Hematopoietic multipotent progenitor cell treated with erythropoietin and hydrocortisone succinate and interleukin-3 and kit ligand, for 17 days (in vitro differentiated cells): ENCODE measurements at regions not wholly inside any gene's neighbourhood (a gene's known extent, or its start where the extent isn't known, plus 50 kb on each side); places are given as distances from the start of the nearest gene placed in this dataset.
"Not testable (repeated sequence)": the region's sequence is repeated elsewhere in the genome, so short reads cannot be mapped to it uniquely, and the experiment has no call there.

Source experiments
- DNase-seq: peaks from one replicate; pipeline ENCODE4 v3.0.0-alpha.2; 2015; ENCODE audit warnings: low spot score

DNA sequence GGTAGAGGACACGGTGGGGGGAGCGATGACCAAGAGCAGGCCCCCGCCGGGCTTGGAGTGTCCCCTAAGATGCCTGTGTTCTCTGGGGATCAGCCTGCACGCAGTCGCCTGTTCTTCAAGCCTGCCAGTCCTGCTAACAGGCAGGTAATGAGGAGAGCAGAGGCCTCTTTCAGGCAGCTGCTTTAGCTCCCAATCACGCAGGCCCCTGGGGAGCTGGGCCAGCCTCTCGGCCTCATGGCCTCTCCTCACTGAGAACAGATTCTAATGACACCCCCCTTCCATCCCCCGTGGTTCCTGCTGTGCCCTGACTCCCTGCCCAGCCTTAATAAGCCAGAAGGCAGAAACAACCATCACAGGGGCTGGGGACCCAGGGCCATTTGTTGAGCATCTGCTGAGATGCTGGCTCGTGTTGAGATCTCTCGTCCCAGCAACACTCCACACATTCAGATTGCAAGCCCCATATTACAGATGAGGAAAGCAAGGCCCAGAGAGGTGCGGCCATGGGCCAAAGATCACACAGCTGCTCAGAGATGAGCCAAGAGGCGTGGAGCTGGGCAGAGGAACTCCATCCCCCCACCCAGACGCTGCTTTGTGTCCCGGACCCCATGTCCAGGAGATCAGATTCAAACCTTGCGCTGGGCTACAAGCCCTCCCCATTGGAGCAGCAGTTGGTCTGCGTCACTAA lies 71.6 kb upstream of the CASZ1 start:
- no peak for DNase-seq

DNA sequence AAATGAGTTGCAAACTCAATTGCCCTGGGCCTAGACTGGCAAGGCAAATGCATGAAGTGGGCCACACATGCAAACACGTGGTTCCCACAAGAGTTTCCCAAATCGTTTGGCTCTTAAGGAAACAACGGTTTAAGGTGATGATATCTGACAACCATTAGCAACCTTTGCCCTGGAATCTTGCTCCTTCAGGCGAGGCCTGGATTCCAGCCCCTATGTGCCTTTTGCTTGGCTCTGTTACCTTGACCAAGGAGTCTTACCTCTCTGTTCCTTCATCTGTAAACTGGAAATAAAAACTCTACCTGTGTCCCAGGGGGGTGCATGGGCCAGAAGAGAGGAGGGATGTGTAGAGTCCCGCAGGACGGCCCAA lies 72.1 kb upstream of the CASZ1 start:
- no peak for DNase-seq

DNA sequence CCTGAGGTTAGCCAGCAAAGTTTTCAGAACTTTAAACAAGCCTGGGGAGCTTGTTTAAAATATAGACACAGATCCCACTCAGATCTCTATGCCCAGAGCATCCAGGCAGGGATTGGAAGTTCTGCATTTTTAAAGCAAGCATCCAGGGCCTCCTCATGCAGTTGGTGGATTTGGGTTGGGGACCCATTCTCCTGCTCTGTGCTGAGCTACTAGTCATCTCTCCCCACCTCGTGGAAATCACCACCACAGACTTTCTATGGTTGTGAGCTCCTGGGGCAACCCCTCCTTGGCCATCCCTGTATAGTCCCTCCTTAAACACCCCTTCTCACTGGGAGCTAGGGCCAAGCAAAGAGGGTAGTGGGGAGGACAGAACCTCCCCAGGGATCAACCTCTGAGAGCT lies 73.5 kb upstream of the CASZ1 start:
- no peak for DNase-seq

DNA sequence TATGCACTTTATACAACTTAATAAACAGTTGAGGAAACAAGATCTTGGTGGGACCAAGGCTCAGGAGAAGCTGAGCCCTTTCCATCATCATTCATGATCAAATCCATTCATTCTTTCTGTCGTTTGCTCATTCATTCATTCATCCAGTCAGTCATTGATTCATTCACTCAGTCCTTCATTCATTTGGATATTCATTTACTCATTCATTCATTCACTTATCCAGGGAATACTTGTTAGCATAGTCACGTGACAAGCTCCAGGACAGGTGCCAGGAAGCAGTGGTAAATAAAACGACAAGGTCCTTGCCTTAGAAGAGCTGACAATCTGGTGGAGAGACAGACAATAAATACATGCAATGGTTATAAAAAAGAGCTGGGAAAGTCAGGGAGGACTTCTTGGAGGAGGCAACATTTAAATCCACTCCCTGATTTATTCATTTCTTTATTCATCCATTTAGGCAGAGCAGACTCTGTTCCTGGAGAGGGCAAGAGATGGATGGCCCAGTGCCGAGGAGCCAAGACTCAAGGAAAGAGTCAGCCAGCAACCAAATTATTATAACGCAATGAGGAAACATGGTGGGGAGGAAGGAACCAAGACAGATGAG lies 74.1 kb upstream of the CASZ1 start:
- DNase-seq: no peak

DNA sequence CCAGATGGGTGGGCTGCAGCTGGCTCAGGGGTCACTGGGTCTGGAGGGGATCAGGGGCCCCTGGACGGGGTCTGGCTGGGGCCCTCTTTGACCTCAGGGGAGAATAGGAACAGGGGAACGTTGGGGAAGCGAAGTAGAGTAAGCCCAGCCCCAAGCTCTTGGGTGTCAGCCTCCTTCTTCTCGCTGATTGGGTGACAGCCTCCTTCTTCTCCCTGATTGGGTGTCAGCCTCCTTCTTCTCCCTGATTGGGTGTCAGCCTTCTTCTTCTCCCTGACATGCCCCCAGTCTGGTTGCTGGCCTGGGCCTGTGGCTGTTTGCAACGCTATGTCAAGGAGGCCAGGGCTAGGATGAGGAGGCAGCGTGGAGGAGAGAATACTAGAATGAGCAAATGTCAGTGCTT lies 76.7 kb upstream of the CASZ1 start:
- no peak for DNase-seq

DNA sequence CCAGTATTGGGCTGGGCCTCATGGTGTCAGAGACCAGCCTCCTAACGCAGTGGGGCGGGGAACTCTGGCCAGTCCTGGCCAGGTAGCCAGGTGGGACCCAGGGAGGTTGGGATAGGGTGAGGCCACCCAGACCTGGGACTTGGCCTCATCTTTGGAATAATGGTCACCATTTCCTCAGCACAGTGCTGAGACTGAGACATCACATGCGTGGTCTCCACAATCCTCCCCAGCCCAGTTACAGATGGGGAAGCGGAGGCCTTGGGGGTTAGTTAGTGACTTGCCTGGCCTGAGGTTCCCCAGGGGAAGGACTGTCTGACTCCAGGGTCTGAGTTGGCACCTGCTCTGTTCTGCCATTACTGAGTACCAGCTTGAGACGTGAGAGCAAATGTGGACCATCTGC lies 77.9 kb upstream of the CASZ1 start:
- DNase-seq: no peak

DNA sequence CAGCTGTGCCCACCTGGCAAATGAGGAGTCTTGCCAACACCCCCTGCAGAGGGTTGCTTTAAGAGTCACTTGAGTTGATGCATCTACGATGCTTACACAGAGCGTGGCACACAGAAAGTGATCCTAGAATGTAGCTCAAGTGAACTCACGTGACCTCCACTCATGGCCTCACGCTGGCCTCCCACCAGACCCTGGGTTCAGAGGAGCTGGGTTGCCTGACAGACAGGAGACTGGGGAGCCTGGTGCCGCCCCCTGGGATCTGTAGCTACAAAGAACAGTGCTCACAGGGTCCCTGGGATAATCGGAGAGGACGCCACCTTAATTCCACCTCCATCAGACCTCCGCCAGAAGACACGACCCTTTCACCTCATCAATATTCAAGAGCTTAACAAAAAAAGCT lies 81.4 kb upstream of the CASZ1 start:
- DNase-seq: no peak

DNA sequence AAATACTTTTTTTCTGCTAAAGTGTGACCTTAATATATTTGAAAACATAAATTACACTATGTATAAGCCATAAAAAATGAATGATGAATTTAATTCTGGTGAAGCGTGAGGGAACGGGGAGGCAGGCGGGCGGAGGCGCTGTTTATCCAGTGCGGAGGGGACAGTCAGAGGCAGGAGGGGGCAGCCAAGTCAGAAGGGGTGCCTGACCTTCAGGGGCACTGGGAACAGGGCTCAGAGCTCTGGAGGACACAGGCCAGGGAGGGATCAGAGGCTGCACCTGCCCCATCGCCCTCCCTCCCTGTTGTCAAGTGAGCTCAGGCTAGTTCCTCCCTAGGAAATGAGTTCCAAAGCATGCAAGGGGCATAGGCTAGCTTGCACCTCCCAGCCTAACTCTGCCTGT lies 82.0 kb upstream of the CASZ1 start:
- DNase-seq: no peak

DNA sequence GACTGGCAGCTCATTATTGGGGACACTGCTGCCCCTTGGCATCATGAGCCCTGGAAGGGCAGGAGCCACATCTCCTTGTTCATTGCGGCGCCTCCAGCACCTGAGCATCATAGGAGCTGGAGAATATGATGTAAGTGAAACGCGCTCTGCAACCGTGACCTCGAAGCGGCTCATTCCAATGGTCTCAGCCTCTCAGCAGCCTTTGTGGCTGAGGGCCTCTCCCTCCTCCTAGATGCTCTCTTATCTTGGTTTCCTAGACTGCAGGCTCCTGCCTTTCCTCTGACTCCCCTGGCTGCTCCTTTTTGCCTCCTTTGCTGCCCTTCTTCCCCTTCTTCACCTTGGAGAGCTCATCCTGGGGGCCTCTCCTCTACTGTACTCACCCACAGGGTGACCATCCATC lies 83.6 kb upstream of the CASZ1 start:
- DNase-seq: no peak

DNA sequence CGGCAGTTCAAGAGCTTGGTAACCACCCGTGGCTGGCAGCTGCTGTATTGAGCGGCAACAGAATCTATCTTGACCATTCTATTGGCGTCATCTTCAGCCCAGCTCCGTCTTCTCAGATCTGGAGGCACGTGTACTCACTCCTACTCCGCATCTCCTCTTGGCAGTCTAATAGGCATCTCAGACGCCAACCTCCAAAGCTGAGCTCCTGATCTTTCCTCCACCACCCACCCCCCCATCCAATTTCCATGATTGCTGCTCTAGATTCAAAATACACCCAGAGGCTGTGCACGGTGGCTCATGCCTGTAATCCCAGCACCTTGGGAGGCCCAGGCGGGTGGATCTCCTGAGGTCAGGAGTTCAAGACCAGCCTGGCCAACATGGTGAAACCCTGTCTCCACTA lies 84.6 kb upstream of the CASZ1 start:
- DNase-seq: no peak

DNA sequence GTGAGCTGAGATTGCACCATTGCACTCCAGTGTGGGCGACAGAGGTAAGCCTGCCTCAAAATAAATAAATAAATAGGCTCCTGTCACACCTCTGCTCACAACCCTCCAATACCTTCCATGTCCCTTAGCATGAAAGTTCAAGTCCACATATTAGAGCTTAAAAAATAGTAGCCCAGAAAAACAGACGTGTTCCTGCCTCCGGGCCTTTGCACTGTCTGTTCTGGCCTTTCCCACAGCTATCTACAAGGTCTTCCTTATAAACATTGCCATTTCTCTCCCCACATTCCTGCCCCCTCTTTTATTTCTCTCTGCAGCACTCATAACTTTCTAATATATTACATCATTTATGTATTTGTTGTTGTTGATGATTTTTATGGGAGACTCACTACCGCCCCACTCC lies 85.6 kb upstream of the CASZ1 start:
- DNase-seq: no peak

DNA sequence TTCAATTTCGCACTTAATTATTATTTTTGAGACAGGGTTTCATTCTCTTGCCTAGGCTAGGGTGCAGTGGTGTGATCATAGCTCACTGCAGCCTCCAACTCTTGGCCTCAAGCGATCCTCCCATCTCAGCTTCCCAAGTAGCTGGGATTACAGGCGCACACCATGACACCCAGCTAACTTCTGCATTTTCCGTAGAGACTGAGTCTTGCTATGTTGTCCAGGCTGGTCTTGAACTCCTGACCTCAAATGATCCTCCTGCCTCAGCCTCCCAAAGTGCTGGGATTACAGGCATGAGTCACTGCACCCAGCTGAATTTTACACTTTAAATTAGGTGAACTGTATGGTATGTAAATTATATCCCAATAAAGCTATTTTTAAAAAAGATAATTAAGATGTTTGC lies 90.6 kb upstream of the CASZ1 start:
- DNase-seq: not testable (repeated sequence)

DNA sequence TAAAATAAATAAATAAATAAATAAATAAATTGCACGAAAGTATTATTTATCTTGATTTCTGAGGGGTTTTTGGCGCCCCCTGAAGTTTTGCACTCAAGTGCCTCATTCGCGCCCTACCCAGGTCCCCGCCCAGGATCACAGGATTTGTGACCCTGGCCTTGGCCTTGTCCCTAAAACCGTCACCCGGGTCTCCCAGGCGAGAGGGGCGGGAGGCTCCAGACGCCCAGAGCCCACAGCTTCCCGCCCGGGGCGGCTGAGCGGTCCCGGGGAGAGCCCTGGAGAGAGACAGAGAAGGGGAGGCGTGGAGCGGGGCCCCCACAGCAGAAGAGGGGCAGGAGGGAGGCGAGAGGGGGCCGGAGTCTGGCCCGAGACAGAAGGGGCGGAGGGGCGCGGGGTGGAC lies 91.8 kb upstream of the CASZ1 start:
- no peak for DNase-seq

DNA sequence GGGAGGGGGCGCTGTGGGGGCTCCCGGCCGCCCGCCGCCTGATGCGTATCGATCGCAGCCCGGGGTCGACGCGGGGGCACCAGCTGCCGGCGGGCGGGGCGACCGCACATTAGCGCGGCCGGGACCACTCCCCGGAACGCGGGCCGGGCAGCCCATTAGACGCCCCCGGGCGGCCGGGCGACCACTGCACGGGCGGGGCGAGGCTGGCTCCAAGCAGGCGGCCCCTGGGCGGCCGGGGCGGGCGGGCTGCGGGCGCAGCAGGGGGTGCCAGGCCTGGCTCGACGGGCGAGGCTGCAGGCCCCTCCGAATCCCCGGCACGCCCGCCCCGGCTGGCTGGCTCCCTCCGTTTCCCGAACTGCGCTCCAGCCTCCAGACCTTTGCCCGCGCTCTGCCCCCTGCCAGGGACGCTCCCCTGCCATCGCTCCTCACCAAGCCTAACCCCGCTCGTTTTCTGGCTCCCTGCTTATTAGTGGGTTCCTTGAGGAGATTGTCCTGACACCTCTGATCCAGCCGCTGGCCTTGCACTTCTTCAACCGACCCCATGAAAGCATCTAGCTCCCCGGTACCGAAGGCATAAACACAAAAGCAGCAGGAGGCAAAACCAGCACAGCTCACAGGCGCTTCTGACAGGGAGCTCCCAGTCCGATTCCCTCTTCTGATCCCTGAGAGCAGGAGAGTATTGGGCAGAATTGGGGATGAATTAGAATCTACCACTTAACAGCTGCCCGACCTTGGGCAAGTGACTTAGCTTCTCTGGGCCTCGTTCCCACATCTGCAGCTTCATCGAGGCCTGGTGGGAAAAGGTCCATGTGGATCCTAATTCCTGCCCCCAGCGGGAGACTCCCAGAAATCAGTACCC lies 92.6 kb upstream of the CASZ1 start:
- DNase-seq: no peak

DNA sequence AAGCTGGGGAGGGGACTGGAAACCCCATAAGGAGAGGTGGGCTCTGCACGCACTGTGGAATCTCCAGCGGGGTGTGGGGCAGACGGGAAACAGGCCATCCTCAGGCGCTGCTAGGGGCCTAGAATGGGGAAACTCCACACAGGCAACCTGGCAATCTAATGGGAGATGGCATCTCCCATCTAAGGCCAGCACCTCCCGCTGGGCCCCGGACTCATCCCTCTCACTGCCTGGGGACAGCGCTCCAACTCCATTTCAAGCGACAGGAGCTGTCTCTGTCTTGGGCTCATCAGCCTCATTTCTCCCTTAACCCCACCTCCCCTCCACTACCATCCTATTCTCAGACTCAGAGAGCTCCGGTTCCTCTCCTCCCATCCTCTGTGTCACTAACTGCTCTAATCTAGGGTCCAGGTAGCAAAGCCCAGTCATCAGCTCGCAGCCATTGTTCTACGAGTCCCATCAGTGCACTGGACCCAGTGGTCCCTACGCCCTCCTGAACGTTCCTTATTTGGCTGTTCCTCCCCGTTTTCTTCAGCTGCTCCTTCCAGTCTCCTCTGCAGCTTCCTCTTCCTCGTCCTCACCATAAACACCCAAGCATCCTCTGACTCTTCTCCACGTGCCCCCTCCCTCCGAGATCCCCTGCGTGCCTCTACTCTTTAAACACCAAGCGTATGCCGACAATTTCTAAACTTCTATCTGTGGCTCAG lies 93.4 kb upstream of the CASZ1 start:
- DNase-seq: no peak

DNA sequence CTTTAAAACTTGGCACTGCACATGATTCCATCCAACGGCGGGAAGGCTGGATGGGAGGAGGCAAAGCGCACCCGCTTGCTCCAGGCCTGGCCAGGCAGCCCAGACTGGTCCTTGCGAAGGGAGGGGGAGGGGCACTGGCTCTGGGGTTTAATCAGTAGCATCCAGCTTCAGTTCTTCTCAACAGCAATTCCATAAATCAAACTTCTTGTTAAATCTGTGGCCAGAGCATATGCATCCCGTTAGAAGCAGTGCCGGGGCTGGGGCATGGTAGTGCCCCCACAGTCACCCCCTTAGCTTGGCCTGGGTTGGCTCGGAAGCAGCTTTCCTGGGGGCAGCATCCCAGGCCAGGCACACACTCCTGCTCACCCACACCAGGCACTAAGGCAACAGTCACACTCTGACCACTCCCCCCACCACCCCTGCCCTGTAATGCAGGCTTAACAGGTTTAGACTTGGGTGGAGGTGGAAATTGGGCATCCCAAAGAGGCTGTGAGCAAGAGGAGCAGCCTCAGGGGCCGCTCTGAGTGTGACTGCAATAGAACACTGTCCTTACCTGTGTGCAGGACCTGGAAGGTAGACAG lies 94.1 kb upstream of the CASZ1 start:
- no peak for DNase-seq

DNA sequence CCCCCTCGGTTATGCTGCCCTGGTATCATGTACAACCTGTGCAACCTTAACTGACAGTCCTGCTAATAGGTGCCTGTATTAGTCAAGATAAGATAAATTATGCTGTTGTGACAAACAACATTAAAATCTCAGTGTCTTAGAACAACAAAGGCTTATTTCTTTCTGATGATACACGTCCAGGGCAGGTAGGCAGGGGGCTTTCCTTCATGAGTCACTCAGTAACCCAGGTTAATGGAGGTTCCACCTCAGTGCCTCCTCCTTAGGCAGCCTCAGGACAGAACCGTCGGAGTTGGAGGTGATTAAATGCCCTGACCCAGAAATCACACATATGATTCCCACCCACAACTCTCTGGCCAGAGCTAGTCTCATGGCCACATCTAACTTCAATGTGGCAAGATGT lies 94.6 kb upstream of the CASZ1 start:
- DNase-seq: no peak

DNA sequence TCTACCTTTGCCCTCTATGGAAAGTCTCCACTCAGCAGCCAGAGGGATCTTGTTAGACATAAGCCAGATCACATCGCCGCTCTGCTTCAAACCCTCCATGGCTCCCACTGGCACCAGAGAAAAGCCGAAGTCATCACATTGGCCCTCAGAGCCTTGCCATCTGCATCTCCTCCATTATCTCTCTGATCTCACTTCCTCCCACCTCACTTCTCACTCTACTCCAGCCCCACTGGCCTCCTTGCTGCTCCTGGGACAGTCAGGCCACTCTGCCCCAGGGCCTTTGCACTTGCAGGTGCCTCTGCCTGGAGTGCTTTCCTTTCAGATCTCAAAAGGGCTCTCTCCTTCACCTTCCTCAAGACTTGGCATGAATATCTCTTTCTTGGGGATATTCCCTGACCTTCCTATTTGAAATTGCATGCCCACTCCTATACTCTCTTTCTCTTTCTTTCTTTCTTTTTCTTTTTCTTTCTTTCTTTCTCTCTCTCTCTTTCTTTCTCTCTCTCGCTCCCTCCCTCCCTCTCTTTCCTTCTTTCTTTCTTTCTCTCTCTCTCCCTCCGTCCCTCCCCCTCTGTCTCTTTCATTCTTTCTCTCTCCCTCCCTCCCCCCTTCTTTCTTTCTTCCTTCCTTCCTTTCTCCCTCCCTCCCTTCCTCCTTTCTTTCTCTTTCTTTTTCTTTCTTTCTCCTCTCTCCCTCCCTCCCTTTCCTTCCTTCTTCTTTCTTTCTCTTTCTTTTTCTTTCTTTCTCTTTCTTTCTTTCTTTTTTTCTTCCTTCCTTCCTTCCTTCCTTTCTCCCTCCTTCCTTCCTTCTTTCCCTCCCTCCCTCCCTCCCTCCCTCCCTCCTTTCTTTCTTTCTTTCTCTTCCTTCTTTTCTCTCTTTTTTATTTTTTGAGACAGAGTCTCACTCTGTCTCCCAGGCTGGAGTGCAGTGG lies 96.0 kb upstream of the CASZ1 start:
- DNase-seq: no peak

DNA sequence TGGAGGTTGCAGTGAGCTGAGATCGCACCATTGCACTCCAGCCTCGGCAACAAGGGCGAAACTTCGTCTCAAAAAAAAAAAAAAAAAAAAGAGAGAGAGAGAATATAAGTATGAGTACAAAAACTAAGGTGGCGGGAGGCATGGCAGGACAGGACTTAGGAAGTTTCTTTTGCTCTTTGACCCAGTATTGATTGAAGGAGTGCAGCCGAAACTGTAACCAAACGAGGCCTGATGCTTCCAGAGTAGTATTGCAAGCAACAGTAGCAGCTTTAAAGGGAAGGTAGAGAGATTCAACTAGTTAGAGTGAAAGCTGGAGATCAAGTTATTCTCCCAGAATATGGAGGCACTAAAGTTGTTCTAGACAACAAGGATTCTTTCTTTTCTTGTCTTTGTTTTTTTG lies 99.2 kb upstream of the CASZ1 start:
- no peak for DNase-seq

DNA sequence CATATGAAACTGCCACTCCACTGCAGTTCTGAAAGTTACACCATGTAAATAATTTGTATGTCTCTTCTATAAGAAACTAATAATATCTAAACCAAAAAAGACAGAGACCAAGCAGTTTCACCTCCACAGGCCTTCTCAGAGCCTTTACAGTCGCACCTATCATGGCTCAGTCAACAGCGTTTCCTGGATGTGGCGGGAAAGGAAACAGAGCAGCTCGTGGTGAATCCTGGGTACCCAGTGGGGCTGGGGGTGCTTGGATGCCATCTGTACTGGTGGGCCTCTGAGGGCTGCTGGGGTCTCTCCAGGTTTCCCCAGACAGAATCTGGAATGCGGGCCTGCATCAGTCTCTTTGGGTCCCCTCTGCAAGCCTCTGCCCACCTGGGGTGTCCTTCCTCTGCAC lies 100.2 kb upstream of the CASZ1 start:
- DNase-seq: no peak

DNA sequence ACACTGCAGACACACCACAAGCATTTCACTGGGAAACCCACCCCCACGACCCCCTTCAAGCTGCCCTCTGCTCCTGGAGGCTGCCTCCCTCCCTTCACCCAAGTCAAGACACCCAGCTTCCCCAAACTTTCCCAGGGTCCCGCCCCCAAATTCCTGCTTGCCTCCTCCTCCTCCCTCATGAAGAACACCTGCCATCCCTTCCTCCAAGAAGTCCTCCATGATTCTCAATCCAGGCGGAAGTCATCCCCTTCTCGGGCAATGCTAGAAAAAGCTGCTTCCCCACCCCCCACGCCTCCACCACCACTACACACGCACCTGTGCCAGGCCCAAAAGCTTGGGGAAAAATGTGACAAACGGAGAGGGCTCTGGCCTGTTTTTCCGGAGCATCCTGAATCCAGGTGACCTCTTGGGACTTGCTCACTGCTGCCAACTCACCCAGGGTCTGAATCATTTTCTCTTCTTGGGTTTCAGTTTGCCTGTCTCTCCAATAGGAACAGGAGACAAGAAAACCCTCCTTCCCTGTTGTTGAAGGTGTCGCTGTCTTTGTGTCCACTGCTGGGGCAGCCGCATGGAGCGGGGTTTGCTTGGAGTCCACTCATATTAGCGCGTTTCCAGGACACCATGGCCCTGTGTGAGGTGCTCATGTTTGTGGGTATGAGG lies 101.0 kb upstream of the CASZ1 start:
- DNase-seq: no peak
